ENCODE measurements at regions not wholly inside any gene's neighbourhood (a gene's known extent, or its start where the extent isn't known, plus 50 kb on each side); places are given as distances from the start of the nearest gene placed in this dataset.

GRCh38 chr6:167567142-167568033 lies 242.5 kb downstream of the TTLL2 start:
- DNase-seq: no peak

- no peak for DNase-seq
Measured at GRCh38 chr6:167568407-167569024, 243.6 kb downstream of the TTLL2 start.

DNA sequence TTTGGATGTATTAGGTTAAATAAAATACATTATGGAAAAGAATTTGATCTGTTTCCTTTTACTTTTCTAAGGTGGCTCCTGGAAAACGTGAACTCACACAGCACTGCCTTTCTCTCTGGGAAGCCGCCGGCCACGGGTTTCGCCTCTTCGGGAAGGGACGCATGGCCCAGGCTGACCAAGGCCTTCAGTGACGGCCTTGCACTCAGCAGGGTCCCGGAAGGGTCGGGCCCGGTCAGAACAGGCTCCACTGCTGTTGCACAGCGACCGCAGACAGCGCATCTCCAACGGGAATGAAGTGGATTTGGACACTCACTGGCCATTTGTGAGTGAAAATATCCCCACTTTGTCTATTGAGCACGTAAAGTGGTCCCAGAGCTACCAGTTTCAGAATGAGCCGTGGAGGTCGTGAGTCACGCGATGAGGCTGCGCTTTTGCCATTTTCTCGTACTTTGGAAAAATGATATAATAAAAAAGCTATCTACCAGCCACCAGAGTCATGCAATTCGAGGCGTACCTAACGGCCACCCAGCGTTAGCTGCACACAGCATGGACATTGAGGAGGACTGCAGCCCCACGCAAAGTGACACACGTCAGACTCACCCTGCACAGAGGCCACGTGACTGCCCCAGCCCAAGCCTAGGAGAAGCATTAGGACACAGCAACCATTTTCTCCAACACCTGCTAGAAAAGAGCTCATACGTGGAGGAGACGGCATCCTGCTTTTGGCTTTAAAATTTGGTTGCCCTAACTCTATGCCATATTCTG lies 244.3 kb downstream of the TTLL2 start:
- DNase-seq: no peak

DNA sequence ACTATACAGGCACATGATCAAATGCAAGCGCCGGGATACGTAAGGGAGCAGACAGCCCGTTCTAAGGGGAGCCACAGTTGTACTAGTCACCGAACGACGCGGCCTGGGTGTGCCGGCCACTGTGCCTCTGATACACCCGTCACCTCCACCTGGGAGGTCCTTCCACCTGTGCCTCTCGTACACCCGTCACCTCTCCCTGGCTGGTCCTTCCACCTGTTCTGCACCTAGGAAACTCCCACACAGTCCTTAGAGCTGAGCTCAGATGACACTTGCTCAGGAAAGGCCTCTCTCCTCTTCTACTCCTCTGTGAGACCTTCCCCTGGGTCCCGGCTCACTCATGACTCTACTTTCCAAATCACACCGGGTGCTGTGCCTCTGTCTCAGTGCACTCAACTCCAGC lies 245.0 kb downstream of the TTLL2 start:
- no peak for DNase-seq

- DNase-seq: no peak
Measured at GRCh38 chr6:167570460-167571400, 245.8 kb downstream of the TTLL2 start.

DNA sequence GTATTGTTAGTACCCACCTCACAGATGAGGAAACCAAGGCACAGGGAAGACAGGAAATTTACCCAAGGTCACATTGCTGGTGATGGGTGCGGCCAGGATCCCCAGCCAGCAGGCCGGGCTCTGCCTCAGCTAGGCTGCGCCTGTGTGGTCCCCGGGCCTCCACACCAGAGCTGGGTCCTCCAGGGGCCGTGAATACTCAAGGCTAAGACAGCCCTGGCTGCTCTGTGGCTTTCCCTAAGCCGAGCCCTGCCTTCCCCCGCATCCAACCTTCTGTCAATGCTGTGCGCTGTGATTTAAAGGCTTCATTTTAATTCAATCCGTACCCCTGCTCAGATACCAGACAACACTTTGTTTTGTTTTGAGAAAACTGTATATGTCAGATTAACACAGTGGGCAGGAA lies 246.7 kb downstream of the TTLL2 start:
- no peak for DNase-seq

DNA sequence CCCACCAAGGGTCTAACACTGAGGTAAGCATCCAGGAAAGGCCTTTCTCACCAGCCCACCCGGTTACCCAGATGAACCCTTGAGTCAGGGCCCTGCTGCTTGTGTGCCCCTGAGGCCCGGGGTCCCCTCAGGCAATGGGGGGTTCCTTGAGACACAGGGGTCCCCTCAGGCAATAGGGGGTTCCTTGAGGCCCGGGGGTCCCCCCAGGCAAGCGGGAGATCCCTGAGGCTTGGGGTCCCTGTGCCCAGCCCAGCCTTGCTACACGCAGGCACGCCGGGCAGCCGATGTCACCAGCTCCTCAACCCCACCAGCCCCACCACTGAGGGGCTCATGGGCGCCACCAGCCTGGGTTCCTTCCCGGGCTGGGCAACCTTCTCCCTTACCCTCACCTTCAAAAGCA lies 247.2 kb downstream of the TTLL2 start:
- DNase-seq: no peak

- no peak for DNase-seq
Measured at GRCh38 chr6:167572841-167573271, 248.0 kb downstream of the TTLL2 start.

DNA sequence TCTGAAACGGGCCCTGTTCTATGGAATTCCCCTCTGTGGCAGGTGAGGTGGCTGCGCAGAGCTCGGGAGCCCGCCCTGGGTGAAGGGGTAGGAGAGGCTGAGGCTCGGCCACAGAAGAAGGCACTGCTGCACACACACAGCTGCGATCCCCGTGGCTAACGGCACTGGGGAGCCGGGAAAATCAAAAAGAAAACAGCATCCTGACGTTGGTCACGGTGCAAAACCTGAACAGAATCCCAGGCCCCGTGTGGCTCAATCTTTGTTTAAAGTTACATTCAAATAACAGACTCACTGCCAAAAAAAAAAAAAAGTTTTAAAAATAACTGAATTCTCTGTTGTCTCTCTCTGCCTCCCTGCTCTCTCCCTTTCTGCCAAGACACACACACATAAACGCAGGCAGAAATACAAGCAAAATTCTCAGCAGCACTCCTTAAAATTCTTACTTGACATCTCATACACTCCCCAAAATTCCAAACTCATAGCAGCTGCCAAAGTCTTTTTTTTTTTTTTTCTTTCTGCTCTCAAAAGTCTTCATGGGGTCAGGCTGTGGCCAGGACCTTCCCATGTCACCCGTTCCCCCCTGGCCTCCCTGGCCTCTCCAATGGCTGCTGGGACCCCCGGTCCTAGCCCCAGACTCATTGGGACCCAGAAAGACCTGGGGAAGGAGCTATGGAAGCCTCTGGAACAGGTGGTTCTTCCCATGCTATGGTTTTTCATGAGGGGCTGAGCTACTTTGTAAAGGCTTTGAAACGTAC lies 248.8 kb downstream of the TTLL2 start:
- DNase-seq: no peak

DNA sequence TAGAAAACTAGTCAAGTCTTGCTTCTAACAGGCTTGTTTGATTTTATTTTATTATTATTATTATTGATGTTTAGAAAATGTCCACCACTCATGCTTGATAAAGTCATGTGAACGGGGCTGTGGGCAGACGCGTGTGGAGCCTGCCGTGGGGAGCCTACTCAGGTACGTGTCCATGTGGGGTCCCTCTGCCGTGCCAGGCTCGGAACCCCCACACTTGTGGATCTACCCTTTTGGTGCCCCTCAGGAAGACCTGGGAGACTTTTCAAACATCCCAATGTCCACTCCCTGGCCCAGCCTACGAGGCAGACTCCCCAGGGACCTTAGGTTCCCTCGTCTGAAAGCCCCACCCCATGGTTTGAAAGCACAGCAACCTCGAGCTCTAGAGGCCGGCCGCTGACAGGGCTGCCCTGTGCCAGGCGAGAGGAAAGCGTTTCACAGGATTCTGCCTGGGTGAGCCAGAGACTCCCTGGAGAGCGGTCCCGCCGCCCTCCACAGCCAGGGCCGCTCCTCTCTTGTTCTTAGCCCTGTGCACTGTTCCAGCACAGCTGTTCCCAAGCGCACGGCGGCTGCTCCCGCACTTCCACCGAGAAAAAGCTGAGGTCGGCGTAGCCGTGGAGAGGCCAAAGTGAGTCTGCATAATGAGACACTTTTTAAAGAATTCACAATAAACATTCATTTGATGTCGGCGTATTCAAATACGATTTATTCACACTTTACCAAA lies 249.7 kb downstream of the TTLL2 start:
- DNase-seq: no peak

DNA sequence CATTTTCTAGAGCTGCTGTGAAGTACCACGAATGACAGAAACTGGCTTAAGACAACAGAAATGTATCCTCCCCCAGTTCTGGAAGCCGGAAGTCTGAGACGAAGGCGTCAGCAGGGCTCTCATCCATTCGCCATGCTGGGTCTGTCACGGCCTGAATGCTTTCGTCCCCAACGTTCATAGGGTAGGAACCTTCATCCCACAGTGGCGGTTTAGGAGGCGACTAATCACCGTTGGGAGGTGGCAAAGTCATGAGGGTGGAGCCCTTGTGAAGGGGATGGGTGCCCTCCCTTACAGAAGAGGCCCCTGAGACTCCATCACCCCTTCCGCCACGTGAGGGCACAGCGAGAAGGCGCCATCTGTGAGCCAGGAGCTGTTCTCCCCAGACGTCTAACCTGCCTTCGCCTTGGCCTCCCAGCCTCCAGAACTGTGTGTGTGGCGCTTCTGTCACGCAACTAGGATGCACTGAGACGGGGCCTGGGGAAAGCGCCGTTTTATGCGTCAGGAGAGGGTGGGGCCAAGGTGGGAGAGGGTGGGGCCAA lies 250.3 kb downstream of the TTLL2 start:
- no peak for DNase-seq

- no peak for DNase-seq
Measured at GRCh38 chr6:167576050-167576741, 250.5 kb upstream of the AFDN start.

GRCh38 chr6:167576828-167577503 lies 249.7 kb upstream of the AFDN start:
- no peak for DNase-seq

DNA sequence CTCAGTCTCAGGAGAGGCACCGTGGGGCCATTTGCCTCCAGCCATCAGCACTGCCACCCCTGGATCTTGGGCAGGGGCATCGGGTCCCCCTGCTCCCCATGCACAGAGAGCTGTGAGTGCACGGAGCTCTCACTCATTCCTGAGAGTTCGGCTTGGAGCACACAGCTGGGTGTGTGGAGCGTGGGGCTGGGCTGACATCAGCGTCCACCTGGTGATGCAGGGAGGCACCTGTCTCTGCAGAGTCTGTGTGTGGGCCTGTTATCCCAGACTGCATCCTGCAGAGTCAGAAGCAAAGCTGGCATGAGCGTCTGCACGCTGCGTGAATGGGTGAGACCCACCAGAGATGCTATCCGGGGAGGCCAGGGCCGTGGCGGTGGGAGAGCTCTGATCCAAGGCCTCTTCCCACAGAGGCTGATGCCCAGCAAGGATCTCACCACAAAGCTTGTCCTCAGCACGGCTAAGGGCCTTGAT lies 248.8 kb upstream of the AFDN start:
- DNase-seq: no peak

DNA sequence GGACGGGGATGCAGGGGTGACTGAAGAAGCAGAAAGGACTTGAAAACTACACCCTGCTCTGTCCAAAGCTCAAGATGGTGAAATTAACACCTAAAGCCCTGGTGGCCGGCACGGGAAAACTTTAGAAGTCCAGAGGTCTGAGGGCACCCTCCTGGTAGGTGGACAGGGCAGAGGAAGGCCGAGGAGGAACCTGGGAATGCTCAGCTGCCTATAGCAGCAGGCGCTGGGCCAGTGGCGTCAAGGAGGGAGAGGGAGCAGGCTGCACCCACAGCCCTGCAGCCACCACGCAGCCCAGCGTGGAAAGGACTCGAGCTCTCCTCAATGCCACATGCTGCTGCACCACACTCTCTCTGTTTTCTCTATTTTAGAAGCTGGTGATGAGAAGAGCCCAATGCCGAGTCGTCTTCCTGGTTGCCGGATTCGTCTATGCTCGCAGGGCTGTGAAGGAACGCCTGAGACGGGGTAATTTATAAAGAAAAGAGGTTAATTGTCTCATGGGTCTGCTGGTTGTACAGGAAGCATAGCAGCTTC lies 248.3 kb upstream of the AFDN start:
- no peak for DNase-seq

DNA sequence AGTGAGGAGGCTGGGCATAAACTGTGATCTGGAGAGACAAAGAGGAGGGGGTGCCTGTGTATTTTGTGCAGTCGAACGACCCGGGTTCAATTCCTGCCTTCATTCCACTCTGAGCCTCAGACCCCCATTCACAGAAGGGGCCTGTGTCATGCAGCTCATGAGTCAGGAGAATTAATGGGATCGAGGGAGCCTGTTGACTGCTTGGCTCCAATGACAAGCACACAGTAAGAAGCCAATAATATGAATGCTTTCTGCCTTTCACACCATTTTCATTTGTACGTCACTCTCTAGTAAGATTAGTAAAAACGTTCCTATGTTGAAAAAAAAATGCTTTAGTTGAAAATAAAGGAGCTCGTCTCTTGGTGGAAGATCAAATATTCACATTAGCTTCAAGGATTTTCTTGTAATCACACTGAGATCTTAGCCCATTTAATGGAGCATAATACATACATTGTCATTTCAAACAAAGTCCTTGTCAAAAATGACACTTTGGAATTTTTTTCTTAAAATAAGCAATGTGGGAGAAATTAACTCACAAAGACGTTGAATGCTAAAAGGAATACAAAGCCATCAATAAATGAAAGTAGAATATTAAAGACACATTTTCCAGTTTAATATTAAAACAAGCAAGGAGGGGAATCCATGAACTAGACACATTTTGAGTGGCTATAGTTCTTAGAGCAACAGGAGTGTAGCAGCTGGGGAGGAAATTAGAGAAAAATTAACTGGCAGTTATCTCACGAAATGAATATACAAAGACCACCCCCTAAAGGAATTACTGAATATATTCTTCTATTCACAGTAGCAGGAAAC lies 246.7 kb upstream of the AFDN start:
- no peak for DNase-seq

DNA sequence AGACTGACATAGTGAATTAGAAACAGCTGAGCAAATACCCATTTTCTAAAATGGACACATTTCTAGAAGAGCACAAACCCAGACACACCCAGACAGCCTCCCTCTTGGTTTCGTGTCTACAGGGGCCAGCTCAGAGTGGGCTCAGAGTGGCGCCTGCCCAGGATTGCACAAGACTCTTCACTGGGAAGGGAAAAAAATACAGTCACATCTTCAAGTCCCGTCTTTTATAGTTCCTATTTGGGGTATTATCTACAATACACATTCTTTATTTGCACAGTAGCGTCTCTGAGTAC lies 246.1 kb upstream of the AFDN start:
- no peak for DNase-seq

DNA sequence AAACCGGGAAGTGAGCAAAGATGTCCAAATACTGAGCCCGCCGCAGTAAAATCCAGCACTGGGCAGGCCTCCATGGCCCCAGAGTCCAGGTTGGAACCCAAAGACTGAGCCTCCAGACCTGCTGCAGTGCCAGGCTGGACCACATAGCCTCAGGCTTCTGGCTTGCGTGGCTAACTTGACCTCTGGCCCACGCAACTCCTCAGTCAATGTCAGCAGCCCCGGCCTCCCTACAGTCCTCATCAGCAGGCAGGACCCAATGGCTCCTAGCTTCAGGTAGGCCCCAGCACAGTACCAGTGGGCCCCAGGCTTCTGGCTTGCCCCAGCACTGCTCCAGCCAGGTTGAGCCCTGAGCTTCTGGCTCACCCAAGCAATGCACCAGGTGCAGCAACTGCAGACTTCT lies 245.1 kb upstream of the AFDN start:
- DNase-seq: no peak

All from activated CD4-positive, alpha-beta T cell treated with anti-CD3 and anti-CD28 coated beads, Interleukin-2, Interleukin-6, amounts not matched to agents 100 ng/mL and 50 ng/mL, durations not matched to agents 16 hours and 8 hours (primary cell).